22Rv1 (cell line): ENCODE measurements at regions not wholly inside any gene's neighbourhood (a gene's known extent, or its start where the extent isn't known, plus 50 kb on each side); places are given as distances from the start of the nearest gene placed in this dataset.

ENCODE experiments used
- H3K27ac ChIP-seq: fragments of 450-650 bp; 2 replicates; pipeline ENCODE4 v1.5.1; 2017
- ZFX ChIP-seq: fragments of 450-650 bp; IDR thresholded peaks from 2 replicates; pipeline ENCODE4 v1.6.1; 2017; ENCODE audit warnings: antibody characterized with exemption, borderline replicate concordance
- TF ChIP-seq, protein P1 (sequence below): fragments of 450-650 bp; IDR thresholded peaks from 2 replicates; pipeline ENCODE4 v1.5.1; 2017; ENCODE audit warnings: mild to moderate bottlenecking

DNA sequence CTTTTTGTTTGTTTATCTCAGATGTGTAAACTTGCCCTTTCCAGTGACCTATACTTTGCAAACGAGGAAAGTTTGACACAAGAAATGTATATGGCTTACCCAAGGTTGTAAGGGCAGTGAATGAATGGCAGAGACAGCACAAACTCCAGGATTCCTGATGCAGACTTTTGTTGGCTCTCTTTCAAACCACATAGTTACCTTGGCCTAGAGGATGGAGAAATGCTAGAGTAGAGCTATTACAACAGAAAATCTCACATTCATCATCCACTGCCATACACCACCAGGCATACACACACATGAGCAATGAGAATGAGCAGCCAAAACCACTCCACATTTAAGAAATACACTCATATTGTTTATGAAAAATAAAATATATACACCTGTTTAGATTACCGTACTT is 387.0 kb downstream of the TLR4 start:
- no peak for TF ChIP-seq ZFX
- TF ChIP-seq, protein P1, sequence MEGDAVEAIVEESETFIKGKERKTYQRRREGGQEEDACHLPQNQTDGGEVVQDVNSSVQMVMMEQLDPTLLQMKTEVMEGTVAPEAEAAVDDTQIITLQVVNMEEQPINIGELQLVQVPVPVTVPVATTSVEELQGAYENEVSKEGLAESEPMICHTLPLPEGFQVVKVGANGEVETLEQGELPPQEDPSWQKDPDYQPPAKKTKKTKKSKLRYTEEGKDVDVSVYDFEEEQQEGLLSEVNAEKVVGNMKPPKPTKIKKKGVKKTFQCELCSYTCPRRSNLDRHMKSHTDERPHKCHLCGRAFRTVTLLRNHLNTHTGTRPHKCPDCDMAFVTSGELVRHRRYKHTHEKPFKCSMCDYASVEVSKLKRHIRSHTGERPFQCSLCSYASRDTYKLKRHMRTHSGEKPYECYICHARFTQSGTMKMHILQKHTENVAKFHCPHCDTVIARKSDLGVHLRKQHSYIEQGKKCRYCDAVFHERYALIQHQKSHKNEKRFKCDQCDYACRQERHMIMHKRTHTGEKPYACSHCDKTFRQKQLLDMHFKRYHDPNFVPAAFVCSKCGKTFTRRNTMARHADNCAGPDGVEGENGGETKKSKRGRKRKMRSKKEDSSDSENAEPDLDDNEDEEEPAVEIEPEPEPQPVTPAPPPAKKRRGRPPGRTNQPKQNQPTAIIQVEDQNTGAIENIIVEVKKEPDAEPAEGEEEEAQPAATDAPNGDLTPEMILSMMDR = no peak

DNA sequence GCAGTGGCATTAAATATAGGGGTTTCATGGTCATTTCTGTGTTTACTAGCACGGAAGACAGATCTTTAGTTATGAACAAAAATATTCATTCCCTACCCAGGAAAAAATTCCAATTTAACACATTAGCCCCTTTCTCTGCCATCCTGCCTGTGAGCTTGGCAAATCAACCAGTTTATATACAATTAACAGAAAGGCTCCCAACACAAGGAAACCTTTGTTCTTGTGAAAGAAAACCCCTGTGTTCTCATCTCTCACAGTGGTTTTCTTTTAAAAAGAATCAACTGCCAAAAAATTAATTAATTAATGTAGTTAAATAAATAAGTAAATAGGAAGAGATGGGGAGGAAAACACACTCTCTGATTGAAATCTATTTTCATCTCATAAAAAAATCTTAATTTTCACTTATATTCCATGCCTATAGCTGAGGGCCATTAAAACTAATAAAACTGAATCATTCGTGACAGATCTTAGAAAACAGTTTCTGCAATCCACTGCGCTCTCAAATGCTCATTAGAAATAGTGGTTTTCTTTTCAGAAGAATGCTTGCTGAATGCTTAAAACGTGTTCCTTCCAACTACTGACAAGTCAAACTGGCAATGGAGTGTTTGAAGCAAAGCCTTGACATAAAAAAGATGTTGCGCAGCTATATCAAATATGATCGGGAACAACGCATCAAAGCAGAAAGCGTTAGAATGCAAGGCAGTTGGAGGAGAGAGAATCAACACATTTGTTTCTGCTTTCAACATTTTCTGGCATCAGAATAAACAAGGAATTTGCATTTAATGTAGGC is 387.7 kb downstream of the TLR4 start:
- no peak for TF ChIP-seq ZFX
- TF ChIP-seq, protein P1 = no peak
- no peak overlapping the region for H3K27ac ChIP-seq

More for the DNA sequence above, 387.0 kb downstream of the TLR4 start:
- no peak overlapping the region for H3K27ac ChIP-seq

DNA sequence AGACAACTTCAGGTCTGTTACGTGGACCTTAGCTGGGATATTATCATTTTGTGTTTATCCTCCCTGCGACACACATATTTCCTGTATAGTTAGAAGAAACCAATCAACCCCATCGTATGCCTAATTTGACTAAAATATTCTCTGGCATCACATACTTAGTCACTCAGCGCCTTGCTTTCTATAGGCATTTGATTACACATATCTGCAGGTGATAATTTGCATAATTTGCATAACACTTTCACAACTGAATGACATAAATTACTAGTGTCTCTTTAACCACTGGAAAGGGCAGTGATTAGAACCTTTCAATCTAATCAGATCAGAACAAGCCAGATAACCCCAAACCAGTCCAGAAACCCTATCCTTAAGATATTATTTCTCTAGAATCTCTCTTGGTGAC is 390.2 kb downstream of the TLR4 start:
- H3K27ac ChIP-seq = no peak overlapping the region
- TF ChIP-seq ZFX = no peak
- TF ChIP-seq, protein P1 = no peak

DNA sequence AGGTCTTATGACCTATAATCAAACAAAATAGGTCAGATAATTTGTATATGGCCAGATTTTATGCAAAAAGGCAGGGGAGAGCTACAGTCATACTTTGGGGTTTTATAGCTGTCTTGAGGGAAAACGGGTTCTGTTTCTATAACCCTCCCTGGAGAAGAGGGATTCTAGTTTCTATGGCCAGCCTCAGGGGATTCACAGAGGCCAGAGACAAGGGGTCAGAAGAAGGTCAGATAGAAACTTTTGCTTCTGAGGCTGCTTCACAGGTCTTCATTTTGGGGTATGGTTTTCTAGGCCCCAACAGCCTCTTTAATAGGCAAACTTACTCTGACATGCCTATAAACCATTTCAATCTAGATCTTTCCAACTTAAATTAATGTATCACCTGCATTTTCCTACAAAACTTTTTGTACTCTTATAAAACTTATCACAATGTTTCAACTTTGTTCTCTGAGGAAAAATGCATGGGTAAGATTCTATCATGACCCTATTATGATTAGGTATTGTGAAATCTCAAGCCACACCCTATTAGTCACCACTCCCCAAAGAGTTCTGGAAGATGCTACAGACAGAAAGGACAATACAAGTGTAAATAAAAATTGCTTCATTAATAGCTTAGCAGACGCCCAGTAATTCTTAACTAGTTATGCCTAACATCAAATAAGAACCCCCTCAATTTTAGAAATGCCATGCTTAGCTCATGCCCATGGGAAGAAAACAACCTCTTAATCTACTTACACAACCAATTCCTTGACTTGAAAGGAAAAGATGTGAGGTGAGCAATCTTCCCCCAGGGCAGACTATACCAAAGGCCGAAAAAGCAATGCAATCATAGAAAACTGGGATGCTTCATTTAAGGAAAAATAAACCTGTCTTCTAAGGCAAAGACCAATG is 396.6 kb downstream of the TLR4 start:
- no peak overlapping the region for H3K27ac ChIP-seq
- TF ChIP-seq ZFX = no peak
- TF ChIP-seq, protein P1 = no peak

DNA sequence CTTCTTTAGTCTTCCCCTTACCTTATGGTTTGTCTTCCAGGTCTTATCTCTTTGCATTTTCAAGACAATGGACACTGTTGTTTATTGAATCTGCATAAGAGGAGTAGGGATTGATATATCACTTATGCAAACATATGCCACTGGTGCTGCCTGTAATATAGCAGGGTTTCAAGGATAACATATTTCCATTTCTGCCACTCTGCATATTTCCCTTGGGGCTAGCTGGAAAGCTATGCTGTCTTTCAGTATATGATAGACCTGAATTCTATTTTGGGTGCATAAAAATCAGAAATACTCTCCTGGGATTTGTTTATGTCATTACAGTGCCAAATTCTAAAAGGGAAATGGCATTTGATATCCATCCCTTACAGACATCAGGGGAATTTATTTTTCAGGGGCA is 400.2 kb downstream of the TLR4 start:
- H3K27ac ChIP-seq = no peak overlapping the region
- TF ChIP-seq, protein P1 = no peak
- TF ChIP-seq ZFX = no peak

DNA sequence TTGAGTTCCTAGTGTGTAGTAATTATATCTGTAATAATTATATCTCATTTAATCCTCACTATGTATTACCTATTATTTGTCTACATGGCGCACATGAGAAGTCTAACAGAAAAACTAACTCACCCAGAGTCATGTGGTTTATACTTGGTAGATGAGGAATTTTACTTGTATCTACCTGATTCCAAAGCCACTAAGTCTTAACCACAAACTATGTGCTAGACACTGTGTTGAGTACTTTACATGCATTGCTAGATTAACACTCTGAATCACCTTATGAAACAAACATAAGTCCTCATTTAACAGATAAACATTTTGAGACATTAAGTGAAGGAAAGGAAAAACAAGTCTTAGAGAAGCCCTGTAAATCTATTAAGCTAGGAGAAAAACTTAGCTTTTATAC is 404.8 kb downstream of the TLR4 start:
- no peak overlapping the region for H3K27ac ChIP-seq
- TF ChIP-seq, protein P1 = no peak
- no peak for TF ChIP-seq ZFX

DNA sequence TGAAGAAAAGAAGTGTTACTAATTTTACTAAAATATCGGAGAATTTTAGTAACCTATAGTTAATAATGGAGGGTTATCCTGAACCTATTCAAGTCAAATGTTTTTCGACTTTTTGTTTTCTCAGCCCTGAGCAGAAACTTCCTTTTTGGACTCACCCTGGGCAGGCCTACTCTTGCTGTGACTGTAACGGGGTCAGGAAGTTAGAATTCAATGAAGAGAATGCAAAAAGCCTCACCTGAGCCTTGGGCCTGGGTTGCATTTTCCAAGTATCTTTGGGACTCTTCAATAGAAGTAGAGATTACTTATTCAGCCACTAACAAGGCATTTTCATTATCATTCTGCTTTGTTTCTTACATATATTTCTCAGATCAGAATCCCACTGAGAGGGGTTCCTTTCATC is 405.3 kb downstream of the TLR4 start:
- TF ChIP-seq, protein P1 = no peak
- no peak for TF ChIP-seq ZFX
- H3K27ac ChIP-seq = no peak overlapping the region
